ENCODE measurements at regions not wholly inside any gene's neighbourhood (a gene's known extent, or its start where the extent isn't known, plus 50 kb on each side); places are given as distances from the start of the nearest gene placed in this dataset.

- TF ChIP-seq, protein P1, sequence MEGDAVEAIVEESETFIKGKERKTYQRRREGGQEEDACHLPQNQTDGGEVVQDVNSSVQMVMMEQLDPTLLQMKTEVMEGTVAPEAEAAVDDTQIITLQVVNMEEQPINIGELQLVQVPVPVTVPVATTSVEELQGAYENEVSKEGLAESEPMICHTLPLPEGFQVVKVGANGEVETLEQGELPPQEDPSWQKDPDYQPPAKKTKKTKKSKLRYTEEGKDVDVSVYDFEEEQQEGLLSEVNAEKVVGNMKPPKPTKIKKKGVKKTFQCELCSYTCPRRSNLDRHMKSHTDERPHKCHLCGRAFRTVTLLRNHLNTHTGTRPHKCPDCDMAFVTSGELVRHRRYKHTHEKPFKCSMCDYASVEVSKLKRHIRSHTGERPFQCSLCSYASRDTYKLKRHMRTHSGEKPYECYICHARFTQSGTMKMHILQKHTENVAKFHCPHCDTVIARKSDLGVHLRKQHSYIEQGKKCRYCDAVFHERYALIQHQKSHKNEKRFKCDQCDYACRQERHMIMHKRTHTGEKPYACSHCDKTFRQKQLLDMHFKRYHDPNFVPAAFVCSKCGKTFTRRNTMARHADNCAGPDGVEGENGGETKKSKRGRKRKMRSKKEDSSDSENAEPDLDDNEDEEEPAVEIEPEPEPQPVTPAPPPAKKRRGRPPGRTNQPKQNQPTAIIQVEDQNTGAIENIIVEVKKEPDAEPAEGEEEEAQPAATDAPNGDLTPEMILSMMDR (IDR thresholded peaks at IDR 0.05; ENCODE audit: extremely low read depth in 1 of 2, insufficient read depth in 1 of 2, low read depth in 1 of 2, low read length in 2 of 2): no peak
- no peak for TF ChIP-seq POLR2A (IDR thresholded peaks at IDR 0.05; ENCODE audit: low read depth, low read length)
- no peak for TF ChIP-seq EZH2 (IDR thresholded peaks at IDR 0.05; ENCODE audit: borderline replicate concordance, low read depth, low read length, severe bottlenecking)
- TF ChIP-seq POLR2AphosphoS5 (IDR thresholded peaks at IDR 0.05; ENCODE audit: insufficient read depth, low read depth, low read length): no peak
- TF ChIP-seq, protein P2, sequence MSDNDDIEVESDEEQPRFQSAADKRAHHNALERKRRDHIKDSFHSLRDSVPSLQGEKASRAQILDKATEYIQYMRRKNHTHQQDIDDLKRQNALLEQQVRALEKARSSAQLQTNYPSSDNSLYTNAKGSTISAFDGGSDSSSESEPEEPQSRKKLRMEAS (IDR thresholded peaks at IDR 0.05; ENCODE audit: insufficient read depth, insufficient read length): no peak
- TF ChIP-seq FOS (IDR thresholded peaks at IDR 0.05; ENCODE audit: borderline replicate concordance, insufficient read depth, low read length): no peak
- TF ChIP-seq MYC (IDR thresholded peaks at IDR 0.05; ENCODE audit: low read depth, low read length): no peak
- TF ChIP-seq GATA2 (IDR thresholded peaks at IDR 0.05; ENCODE audit: insufficient read depth, insufficient read length, low read depth, low read length): no peak
Measured at GRCh38 chr4:3659131-3659530, 107.1 kb upstream of the ADRA2C start.

All from endothelial cell of umbilical vein (primary cell).